GM18508 (cell line): ENCODE measurements at regions not wholly inside any gene's neighbourhood (a gene's known extent, or its start where the extent isn't known, plus 50 kb on each side); places are given as distances from the start of the nearest gene placed in this dataset.
"Not testable (repeated sequence)": the region's sequence is repeated elsewhere in the genome, so short reads cannot be mapped to it uniquely, and the experiment has no call there.

ENCODE experiments used
- ATAC-seq: cut with Tn5 transposase; IDR thresholded peaks from one replicate; pipeline ENCODE4 v1.9.1; 2021; ENCODE audit warnings: moderate number of reproducible peaks; ENCODE audit not compliant: insufficient read depth, unreplicated experiment

DNA sequence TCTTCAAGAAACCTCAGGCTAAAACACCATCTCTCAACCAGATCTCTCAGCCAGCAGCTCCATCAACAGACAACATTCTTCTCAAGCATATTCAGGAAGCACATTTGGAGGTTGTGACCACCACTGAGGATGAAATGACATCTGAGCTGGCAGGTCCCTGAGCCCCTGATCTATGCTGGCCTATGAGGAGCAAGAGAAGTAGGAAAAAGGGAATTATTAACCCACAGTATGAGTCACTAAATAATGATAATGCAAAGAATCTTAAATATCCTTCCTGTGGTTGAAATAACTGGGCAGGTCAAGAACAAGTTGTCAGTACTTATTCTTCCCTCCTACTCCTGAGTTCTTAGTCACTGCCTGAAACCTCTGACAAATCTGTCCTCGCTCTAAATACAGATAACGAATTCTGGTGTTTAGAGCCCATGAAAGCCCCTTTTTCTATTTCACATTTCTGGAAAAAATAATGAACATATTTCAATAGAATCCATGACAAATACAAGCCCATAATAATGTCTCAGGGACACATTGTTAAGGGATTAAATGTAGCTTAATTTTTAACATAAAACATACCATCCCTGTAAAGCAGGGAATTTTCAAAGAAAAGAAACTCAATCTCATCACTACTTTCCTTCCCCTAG, 225.8 kb upstream of the IRS2 start:
- ATAC-seq = no peak

DNA sequence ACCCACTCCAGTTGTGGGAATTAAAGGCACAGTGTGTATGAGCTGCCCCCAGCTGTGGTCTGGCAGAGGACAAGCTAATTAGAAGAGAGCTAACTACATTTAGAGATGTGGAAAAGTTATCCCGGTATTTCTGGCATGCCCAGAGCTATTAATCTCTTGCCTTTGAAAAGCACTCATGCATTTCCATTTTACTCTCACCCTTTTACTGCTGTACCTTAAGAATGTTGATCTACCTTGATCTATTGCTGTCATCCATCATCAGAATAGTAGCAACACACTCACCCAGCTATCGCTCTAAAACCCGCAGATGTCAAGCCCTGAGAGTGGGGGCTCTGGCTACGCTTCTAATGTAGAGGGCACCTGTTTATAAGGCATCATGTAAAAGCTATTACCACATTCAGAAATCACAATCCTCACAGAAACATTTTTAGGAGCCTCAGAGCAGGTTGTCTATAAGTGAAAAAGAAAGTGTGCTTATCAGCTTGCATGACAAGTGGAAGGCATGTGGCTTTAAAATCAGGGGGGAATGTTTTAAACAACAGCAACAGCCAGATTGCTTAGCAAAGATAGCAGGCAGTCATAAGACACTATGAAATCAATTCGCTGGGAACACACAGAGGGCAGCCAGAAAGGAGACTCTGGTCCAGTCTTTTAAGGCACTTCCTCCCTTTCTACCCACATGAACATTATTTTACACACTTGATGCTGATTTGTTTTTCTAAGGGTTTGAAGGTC, 224.2 kb upstream of the IRS2 start:
- ATAC-seq = no peak

DNA sequence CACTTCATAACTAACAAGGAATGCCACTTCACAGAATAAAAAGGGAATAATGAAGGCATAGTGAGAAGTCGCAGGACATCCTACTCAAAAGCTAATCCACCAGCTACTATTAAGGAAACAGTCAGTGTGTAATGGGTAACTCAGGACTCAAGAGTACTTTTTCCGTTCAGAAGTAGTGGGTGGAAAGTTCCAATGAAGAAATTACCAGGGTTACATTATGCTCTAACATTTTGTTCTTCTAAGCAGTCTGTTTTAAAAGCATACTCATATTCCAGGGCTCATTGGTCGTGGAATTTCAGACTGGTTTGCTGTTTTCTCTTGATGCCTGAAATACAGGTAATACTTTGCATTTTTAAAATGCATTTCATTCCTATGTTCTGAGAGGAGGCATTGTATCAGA, 222.4 kb upstream of the IRS2 start:
- ATAC-seq = no peak

DNA sequence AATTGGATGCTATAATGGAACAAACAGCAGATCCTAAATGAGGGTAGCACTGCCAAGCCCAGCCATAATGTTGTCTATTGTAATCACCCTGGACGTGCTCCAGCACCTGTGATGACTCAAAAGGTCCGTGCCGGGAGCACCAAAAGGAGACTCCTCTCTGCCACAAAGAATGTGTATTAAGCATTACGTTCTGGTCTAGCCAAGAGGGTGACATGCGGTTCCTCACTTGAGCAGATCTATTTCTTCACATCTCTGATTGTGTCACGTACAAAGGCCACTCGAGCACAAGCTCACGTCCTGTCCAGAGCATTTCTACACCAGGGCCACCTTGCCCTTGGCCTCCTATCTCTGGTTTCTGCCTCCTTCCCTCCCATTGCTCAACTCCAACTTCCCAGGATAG, 219.9 kb upstream of the IRS2 start:
- no peak for ATAC-seq

DNA sequence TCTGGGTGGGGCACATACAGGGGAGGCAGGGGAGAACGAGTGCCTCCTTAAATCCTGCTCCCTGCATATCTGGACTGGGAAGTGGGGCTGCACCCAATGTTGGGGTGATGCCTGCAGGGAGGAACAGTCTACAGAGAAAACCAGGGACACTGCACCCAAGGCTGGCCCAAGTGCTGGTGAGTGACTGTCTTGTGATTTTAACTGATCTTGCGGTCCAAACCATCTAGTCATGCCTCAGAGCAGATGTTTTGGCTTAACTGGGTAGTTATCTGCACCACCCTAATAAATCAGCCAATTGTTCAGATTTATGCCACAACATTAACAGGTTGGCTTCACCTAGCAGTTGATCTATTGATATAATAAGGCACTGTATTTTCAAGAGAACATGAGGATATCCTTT, 219.2 kb upstream of the IRS2 start:
- ATAC-seq = no peak

DNA sequence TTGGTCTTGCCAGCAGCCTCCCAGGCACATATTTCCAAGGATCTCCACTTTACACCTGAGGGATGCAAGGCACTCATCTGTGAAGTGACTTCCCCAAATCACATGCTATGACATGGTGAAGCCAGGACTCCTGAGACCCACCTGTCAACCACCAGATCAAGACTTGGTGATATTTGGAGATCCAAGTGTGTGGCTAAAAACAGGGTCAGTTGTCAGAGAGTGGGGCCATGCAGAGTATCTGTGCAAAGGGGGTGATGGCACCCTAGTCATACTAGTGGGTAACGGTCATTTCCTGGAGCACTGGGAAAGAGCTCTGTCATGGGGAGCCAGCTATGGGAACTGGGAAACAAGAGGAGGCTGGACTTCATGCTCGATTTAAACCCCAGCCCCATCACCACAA, 218.4 kb upstream of the IRS2 start:
- ATAC-seq = no peak

DNA sequence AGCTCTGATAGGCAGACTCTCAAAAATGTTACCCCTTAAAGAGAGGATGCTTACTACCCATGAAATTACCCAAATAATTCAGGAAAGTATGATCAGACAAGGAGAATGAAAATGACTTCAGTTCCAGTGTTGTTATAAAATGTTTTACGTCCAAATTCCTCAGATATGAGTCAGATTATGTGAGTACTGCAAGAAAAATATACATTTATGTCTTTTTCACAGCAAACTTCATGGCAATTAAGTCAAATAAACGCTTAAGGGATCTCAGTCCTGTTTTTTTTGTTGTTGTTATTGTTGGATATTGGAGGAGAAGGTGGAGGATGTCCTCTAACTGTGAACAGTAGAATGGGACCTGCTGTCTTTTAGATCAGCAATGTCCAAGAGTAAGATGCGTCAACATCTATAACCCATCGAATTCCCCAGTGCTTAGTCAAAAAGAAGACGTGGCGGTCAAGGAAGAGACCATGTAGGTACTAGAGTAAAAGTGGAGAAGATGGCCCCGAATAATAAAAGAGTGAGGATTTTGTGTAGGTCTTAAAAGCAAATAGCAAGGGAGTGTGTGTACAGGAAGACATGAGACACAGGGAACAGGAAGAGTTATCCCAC, 215.4 kb upstream of the IRS2 start:
- ATAC-seq = no peak

DNA sequence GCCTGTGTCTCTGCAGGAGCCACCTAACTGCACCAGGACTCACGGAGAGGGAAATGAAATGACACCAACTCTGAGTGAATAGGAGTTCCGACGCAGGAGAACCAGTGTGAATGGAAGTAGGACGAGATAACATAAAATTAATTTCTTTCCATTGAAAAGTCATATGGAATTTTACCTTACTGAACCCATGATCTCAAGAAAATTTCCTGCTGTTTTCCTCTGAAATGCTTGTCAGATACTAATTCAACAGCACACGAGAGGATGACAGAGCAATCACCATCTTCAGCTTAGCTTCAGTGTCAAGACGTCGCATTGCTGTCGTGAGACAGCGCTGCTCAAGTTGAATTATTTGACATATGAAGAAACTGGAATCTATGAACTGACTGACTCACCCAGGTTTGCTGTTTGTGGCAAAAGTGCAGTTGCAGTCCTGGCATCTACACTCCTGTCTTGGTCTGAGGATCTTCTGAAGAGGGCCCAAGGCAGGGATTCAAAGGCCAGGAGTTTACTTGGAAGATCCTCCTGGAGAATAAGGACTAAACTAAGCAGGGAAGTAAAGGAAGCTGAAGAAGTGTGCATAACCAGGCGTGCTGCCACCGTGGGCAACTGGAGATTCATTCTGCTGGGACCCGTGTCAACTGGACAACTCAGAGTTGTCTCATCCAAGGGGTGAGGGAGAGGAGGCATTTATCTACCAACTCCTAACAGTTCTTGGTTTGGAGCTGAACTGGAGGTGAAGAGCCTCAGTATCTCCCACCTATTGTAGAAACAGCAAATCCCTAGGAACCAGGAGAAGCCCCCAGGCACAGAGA, 214.4 kb upstream of the IRS2 start:
- ATAC-seq = no peak

DNA sequence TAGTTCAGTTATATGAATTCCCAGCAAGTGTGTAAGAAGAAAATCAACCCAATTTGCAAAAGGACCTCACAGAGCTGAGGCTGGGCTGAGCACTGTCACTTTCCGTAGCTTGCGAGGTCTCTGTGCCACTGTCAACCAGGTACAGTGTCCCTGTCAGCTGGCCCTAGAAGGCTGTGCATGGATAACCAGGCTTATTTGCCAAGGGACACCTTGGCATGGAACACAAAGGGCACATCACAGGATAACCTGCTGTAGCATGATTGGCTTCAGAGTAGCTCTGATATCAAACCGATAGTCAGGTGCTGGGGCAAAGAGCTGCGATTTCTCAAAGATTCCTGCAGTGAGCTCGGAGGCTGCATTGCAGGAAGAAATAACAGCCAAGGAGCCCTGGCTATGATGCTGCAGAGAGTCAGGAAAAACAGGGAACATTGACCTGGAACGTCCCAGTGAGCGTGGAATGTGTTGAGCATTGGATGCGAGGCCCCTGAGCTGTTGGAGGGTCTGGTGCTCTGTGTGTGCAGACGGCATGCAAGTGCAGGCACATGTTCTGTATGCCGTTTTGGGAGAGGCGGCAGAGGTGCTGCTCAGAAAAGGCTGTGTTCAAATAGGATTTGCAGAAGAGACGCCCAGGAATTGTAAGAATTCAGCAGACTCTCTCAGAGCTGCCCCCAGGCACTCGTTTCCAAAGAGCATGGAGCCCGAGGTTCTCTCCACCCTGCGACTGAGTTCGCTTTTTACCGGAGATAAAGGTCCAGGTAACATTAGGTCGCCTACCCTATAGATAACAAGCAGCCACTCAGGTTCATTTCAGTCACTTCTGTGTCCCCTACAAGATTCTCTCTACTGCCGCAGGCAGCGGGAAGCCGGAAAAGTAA, 213.5 kb upstream of the IRS2 start:
- no peak for ATAC-seq

DNA sequence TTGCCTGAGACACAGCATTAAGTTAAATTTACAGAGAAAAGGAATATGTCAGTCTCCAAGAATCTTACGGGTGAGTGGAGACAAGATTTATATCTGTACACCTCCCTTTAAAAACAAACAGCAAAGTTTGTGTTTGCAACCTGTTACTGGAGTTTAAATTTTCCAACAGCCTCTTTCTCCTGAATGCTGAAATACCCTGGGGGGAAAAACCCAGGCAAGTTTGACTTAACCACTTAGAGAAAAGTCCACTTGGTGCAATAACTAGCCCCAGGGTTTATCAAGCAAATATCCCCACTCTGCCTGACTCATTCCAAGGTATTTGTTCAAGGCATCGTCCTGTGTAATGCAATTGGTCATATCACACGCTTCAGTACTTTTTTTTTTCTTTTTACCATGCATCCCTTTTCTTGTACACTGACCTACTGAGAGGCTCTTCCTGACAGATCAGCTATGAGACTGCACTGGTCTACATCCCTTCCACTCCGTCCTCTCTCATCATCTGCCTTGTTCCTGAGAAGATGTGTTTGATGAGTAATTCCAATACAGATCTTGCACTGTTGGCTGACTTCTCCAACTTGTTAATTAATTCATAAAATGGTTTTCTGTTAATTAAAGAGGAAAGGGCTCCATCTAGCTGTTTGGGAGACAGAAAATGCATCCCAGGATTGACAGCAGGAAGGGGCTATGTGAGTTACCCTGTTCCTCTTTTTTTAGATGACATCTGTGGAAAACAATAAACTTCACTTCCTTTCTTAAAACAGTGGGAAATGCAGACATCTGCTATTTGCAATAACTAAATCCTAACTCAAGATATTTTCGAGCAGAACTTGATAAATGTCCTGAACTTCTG, 212.5 kb upstream of the IRS2 start:
- ATAC-seq = no peak

DNA sequence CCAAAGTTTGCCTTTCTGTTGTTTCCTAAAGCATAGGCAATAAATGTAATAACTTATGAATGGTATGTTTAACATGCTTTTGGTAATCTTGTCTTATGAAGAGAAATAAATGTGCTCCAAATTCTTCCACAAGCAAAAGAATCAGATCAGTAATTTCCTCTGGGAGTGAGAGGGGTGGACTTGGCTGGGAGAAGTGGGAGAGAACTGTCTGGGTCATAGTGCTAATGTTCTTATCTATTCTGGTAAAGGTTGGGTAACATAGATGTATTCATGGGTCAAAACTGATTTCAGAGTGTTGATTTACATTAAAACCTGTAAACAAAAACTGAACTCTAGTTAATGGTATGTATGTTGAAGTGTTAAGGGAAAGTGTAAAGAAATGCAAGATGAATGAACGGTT, 211.7 kb upstream of the IRS2 start:
- ATAC-seq = no peak

DNA sequence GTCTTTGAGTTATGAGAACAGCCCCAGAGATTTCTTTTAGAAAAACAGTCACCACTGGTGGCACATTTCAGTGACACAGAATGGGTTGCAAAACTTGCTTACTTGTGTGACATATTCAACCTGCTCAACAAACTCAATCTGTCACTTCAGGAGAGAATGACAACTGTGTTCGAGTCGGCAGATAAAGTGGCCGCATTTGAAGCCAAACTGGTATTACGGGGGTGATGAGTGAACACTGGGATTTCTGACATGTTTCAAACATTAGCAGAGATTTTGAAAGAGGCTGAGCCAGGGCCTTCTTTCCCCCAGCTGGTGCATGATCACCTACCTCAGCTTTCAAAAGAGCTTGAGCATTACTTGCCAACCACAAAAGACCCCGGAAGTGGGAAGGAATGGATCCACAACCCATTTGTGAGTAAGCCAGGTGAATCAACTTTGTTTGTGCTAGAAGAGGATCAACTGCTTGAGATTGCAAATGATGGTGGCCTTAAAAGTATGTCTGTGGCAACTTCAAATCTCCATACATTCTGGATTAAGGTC, 210.7 kb upstream of the IRS2 start:
- ATAC-seq = not testable (repeated sequence)

DNA sequence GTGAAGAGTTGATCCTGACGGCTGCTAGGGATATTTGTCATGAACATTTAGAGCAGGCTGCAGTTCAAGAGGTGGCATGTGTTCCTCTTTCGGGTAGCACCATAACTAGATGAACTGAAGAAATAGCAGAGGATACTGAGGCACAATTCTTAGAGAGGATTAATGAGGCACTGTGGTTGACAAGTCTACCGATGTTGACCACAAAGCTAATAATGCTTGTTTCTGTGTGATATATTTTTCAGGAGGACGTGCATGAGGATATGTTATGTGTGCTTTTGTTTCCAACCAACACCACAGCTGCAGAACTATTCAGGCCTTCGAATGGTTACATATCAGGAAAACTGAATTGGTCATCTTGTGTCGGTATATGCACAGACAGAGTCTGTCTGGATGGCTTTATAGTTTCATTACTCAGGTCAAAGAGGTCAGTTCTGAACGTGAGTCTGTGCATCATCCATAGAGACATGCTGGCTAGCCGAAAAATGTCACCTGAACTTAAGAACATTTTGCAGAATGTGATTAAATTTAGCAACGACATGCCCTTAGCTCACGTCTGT, 210.1 kb upstream of the IRS2 start:
- ATAC-seq = no peak

DNA sequence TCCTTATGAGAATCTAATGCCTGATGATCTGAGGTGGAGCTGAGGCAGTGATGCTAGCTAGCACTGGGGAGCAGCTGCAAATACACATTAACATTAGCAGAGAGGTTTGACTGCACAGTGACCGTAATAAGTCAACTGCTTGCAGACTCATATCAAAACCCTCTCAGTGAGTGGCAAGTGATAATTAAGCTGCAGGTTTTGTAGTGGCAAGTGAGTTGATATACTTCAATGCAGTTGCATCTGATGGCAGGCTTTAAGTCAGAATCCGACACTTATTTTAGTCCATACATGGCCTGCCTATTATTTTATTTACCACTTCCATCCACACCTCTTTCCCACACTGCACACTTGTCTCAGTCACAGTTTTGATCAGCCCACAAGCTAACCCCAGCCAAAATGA, 209.2 kb upstream of the IRS2 start:
- no peak for ATAC-seq

DNA sequence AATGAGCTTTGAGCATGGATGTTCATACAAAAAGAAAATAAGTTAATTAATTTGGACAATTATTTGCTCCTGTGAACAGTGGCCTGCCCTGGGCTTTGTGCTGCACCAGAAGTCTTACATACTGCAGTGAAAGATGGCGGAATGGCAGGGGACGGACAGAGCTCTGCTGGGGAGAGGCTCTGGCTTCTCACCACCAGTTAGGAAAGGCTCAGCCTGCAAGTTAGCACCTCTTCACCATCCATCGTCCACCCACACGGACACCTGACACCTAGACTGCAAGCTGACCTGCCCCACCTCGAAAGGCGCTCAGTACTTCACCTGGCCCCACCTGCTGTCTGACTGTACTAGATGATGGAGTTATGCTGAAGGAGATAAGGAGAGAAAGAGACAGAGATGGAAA, 203.9 kb upstream of the IRS2 start:
- ATAC-seq = no peak

DNA sequence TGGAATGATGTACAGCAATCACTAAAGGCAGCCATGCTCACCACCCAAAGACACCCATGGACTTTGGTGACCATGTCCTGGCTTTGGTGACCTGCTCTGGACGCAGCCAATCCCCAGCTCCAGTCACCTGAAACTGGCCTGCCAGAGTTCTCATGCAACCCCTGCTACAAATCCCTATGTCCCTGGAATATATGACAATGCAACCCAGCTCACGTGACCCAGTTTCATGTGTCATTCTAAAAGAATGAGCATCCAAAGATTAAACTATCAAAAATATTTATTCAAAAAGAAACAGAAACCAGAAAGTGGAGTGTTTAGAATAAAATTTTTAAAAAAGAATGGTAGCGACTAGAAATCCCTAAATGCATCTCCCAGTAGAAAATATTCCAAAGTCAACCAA, 203.3 kb upstream of the IRS2 start:
- ATAC-seq = no peak

DNA sequence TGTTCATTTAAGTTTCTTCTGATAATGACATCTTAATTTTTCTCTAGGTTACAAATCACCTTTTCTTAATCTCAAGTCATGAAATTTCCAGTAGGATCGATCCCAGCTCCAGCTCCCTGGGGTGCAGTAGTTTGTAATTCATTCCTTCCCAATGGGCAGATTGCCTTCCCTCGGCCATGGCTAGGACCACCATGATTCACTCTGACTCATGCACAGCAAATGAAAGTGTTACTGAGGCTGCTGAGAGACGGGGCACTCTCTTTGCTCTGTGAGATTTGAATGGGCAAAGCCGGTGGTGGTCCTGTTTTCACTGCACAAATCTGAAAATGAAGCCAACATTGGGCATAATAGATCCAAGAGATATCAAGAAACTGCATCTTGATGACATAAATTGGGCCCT, 202.8 kb upstream of the IRS2 start:
- ATAC-seq = no peak

DNA sequence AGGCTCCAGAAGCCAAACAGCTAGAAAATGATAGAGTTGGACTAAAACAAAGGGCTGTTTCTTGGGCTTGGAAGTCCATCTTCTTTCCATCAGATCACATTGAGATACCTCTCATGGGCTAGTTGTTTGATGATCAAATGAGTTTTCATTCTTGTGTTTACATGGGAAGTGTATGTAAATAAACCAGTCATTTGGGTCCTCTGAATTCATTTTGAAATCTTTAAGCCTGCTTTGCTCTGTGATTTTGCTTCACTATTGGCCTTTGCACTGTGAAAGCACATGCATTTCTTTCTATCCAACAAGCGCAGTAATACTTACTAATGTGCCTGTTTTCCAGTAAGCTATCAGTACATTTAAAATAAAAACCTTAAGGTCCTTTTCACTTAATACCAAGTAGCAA, 200.5 kb upstream of the IRS2 start:
- no peak for ATAC-seq
